T-helper 17 cell (primary cell): ENCODE measurements at regions not wholly inside any gene's neighbourhood (a gene's known extent, or its start where the extent isn't known, plus 50 kb on each side); places are given as distances from the start of the nearest gene placed in this dataset.

Source experiments
- ATAC-seq: fragments of 150-1000 bp; cut with Tn5 transposase; 2 replicates; pipeline ENCODE4 v1.10.0; 2021; ENCODE audit warnings: mild to moderate bottlenecking, moderate library complexity
- DNase-seq, 3 donors: peaks; one replicate each; pipeline versions ENCODE4 v3.0.0 to v3.0.0-alpha.2; 2020 to 2021
- H3K9me3 ChIP-seq: one replicate; pipeline ENCODE4 v1.7.0; 2013; ENCODE audit warnings: low read length, mild to moderate bottlenecking; ENCODE audit not compliant: control insufficient read depth, poor library complexity, severe bottlenecking
- H3K27ac Mint-ChIP-seq: one replicate; pipeline ENCODE4 v1.8.0; 2022; ENCODE audit warnings: mild to moderate bottlenecking, moderate library complexity, mixed read lengths
- H3K27me3 Mint-ChIP-seq: one replicate; pipeline ENCODE4 v1.8.0; 2022; ENCODE audit warnings: mixed read lengths
- H3K36me3 Mint-ChIP-seq: one replicate; pipeline ENCODE4 v1.8.0; 2022; ENCODE audit warnings: low read depth, mixed read lengths
- H3K4me1 Mint-ChIP-seq: one replicate; pipeline ENCODE4 v1.8.0; 2022; ENCODE audit warnings: mild to moderate bottlenecking, mixed read lengths
- H3K4me3 Mint-ChIP-seq: one replicate; pipeline ENCODE4 v1.8.0; 2022; ENCODE audit warnings: mild to moderate bottlenecking, moderate library complexity, mixed read lengths

DNA sequence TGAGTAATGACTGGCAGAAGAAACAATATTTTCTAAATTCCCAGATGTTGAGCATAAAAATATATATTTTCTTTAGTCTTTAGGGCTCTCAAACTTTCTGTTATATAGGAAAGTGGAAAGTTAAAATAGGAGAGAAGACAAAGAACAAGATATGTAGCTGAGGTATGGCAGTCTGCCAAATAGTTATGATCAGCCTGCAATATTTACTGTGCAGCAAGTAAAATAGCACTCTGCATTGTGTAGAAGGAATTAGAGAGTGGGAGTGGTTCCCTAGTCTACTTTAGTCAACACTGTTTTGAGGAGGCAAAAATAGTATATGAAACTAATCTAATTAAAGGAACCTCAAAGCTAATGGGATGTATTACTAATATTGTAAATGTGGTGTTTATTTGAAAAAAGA lies 978.1 kb upstream of the ALCAM start:
- no peaks in the 10 kb centered on the region for H3K27me3 Mint-ChIP-seq
- no peak for DNase-seq
- no peak overlapping the region for H3K27ac Mint-ChIP-seq
- no peaks in the 10 kb centered on the region for H3K4me1 Mint-ChIP-seq
- H3K4me3 Mint-ChIP-seq, result no peak overlapping the region
- no peak for ATAC-seq
- no peaks in the 10 kb centered on the region for H3K36me3 Mint-ChIP-seq
- no peaks in the 10 kb centered on the region for H3K9me3 ChIP-seq

DNA sequence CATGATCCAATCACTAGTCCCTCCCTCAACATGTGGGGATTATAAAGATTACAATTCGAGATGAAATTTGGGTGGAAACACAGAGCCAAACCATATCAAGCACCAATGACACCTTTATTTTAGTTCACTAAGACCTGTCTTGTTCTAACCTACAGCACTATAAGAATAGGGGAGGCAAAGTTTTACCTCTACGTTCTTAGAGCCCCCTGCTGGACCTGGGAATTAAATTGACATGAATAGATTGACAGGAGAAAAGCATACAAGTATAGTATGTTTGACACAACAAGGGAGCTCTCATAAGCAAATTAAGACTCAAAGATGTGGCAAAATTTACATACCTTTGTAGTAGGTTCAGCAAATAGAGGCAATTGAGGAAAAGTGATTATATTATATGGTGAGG lies 974.4 kb upstream of the ALCAM start:
- Mint-ChIP-seq H3K36me3 (no peaks in the 10 kb centered on the region), H3K4me1 (no peaks in the 10 kb centered on the region), H3K4me3 (no peak overlapping the region), H3K27me3 (no peaks in the 10 kb centered on the region), H3K27ac (no peak overlapping the region)
- H3K9me3 ChIP-seq, result no peaks in the 10 kb centered on the region
- no peak for DNase-seq
- ATAC-seq, result no peak

DNA sequence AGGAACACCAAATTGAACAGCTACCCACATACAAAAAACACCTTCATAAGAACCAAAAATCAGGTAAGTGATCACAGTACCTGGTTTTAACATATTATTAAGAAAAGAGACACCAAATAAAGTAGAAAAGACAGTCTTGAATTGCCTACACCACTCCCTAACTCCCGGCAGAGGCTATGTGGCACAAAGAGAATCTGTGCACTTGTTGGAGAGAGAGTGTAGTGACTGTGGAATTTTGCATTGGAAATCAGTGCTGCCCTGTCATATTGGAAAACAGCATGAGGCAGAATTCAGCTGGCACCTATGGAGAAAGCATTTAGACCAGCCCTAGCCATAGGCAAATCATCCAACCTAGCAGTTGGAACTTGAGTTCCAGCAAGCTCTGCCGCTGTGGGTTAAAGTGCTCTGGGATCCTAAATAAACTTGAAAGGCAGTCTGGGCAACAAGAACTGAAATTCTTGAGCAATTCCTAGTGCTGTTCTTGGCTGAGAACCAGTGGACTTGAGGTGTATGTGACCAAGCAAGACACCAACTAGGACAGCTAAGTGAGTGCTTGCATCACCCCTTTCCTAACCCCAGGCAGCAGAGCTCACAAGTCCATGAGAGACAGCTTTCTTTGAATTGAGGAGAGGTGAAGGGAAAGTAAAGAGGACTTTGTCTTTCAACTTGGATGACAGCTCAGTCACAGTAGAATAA lies 969.6 kb upstream of the ALCAM start:
- H3K9me3 ChIP-seq, result no peaks in the 10 kb centered on the region
- H3K36me3 Mint-ChIP-seq, result no peaks in the 10 kb centered on the region
- no peak overlapping the region for H3K27ac Mint-ChIP-seq
- H3K4me3 Mint-ChIP-seq, result no peak overlapping the region
- no peak for ATAC-seq
- no peaks in the 10 kb centered on the region for H3K27me3 Mint-ChIP-seq
- H3K4me1 Mint-ChIP-seq, result no peaks in the 10 kb centered on the region
- DNase-seq, result no peak

DNA sequence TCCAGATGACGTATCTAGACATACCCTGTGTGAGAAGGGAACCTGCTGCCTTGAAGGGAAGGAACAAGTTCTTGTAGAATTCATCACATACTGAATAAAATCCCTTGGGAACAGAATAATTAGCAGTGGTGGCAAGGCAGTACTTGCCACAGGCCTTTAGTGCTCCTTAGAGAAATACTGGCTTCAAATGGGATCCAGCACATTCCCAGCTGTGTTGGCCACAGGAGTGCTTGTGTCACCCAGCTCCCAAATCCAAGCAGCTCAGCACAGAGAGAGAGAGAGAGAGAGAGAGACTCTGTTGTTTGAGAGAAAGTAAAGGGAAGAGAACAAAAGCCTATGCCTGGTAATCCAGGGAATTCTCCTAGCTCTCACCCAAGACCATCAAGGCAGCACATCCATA lies 969.0 kb upstream of the ALCAM start:
- DNase-seq, result no peak
- no peak overlapping the region for H3K4me3 Mint-ChIP-seq
- no peak overlapping the region for H3K27ac Mint-ChIP-seq
- ATAC-seq, result no peak
- H3K36me3 Mint-ChIP-seq, result no peaks in the 10 kb centered on the region
- H3K27me3 Mint-ChIP-seq, result no peaks in the 10 kb centered on the region
- H3K9me3 ChIP-seq, result no peaks in the 10 kb centered on the region
- H3K4me1 Mint-ChIP-seq, result no peaks in the 10 kb centered on the region

DNA sequence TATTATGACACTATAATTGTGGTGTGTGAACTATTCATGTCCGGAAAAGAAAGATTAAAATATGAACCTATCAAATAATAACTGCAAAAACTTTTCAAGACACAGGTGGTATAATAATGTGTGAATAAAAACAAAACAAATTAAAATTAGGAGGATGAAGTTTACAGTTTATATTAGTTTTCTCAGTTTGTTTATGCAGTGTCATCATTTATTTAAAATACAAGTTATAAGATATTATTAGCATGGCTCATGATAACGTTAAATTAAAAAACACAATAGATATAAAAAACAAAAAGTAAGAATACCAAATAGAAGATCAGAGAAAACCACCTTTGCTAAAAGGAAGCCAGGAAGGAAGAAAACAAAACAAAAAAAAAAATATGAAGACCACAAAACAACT lies 963.8 kb upstream of the ALCAM start:
- H3K4me1 Mint-ChIP-seq, result no peaks in the 10 kb centered on the region
- no peak overlapping the region for H3K4me3 Mint-ChIP-seq
- no peak for ATAC-seq
- DNase-seq, result no peak
- H3K27ac Mint-ChIP-seq, result no peak overlapping the region
- no peaks in the 10 kb centered on the region for H3K9me3 ChIP-seq
- H3K27me3 Mint-ChIP-seq, result no peaks in the 10 kb centered on the region
- no peaks in the 10 kb centered on the region for H3K36me3 Mint-ChIP-seq

DNA sequence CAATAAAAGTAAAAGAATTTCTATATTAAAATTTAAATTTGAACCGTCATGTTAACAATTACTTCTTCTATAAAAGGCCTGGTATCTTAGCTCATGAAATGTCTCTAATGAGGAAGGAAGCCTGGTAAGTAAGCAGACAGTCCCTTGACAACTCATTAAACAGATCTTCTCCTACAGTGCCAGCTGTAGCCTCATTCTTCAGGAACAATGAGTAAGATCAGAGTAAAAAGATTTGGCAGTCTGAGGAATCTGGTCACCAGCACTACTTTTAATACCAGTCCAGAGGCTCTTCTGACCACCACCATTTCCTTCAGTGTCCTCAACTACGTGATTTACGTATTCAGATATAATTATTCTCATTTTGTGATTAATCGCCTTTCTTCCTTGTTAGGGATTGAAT lies 955.0 kb upstream of the ALCAM start:
- Mint-ChIP-seq H3K4me1 (no peaks in the 10 kb centered on the region), H3K4me3 (no peak overlapping the region), H3K36me3 (no peaks in the 10 kb centered on the region), H3K27me3 (no peaks in the 10 kb centered on the region), H3K27ac (no peak overlapping the region)
- DNase-seq (no peak), ATAC-seq (no peak)
- H3K9me3 ChIP-seq, result no peaks in the 10 kb centered on the region

DNA sequence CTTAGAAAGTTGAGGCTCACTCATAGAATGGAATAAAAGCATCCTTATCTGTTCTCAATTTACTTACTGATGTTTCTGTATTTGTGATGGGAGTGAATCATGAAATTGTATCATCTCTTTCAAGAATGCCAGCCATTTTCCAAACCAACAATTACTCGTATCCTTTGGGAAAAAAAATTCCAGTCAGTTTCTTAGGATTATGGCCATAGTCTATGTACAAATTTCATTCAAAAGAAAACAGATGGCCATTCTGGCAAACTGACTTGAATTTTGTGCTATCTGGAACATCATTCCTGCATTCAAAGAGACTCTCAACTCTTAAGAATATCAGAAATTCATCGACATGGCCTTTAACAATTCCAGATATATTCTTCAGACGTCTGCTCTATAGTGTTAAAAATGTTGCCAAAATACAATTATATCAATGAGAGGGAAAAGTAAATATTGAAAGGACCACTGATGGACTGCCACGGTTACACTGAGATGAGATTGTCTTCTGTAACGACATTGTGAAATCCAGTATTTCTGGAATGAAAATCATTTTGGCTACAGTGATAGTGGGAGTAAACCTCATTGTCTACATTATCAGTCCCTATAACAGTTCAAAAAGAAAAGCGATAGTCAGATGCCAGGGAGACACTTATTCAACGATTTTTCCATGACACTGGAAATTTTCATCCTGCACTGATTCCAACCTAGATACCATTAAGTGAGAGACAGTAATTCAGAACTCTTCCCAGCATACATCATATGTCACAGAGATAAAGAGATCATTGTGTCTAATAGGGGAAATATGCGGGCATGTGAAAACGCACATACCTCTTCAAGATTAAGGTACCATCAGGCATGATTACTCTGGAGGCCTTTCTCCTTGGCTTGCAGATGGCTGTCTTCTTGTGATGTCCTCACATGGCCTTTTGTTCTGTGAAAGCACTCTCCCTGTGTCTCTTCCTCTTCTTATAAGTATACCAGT lies 953.8 kb upstream of the ALCAM start:
- no peak overlapping the region for H3K4me3 Mint-ChIP-seq
- ATAC-seq, result no peak
- no peaks in the 10 kb centered on the region for H3K36me3 Mint-ChIP-seq
- no peak overlapping the region for H3K27ac Mint-ChIP-seq
- H3K27me3 Mint-ChIP-seq, result no peaks in the 10 kb centered on the region
- no peaks in the 10 kb centered on the region for H3K9me3 ChIP-seq
- H3K4me1 Mint-ChIP-seq, result no peaks in the 10 kb centered on the region
- DNase-seq, result no peak

DNA sequence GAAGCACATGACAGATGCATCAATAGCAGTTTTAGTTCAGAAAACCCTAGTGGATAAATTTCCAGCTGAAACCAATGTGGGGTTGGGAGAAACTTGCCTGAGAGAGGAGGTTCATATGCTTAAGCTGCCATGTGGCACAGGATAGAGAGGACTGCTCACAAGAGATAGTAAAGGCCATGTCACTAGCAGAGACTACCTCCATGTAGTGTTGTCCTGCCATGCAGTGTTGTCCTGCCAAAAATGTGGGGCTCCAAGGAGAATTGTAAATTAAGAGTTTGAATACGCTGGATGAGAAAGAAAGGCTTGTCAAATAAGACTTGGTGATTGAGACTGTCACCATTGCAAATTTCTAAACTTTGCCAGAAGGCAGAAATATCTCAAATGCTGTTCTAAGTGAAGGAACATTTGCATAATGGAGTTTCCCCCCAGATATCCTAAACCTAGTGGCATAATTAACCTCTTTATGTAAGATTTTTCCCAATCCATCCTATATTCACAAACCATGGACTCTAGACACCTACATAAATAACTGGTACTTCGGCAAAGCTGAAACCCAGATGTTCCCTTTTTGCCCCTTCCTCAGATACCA lies 938.3 kb upstream of the ALCAM start:
- H3K9me3 ChIP-seq, result no peaks in the 10 kb centered on the region
- Mint-ChIP-seq H3K27me3 (no peaks in the 10 kb centered on the region), H3K36me3 (no peaks in the 10 kb centered on the region), H3K4me3 (no peak overlapping the region), H3K4me1 (no peaks in the 10 kb centered on the region), H3K27ac (no peak overlapping the region)
- no peak for ATAC-seq
- DNase-seq, result no peak

DNA sequence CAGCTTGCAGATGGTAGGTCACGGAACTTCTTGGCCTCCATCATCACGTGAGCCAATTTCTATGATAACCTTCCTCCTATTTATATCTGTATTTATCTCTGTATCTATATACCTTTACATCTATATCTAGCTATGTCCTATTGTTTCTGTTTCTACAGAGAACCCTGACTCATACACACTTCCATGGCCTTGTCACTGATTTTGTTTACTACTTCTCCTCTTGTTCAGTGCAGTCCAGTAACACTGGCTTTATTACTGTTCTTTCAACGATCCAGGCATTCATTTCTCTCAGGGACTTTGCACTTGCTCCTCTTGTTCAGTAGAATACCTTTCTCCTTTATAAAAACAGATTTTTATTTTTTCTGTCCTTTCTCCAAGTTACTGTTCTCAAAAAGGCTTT lies 937.0 kb upstream of the ALCAM start:
- H3K9me3 ChIP-seq, result no peaks in the 10 kb centered on the region
- H3K27ac Mint-ChIP-seq, result no peak overlapping the region
- H3K4me3 Mint-ChIP-seq, result no peak overlapping the region
- H3K36me3 Mint-ChIP-seq, result no peaks in the 10 kb centered on the region
- H3K27me3 Mint-ChIP-seq, result no peaks in the 10 kb centered on the region
- DNase-seq, result no peak
- no peaks in the 10 kb centered on the region for H3K4me1 Mint-ChIP-seq
- no peak for ATAC-seq

DNA sequence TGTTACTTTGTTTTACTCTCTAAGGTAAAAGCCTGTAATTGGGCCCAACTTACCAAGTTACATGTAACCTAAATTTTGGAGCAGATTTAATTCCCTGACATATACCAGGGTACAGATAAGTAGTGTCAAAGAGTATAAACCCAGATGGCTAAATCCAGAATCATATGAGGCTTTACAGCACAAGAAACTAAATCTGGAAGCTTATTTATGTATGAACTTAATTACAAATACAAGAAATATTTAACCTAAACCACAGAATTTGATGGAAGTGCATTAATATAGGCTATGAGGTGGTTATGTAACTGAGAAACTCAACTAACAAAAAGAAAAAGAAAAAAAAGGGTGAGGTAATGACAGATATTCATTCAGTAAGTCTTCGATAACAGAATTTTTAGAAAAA lies 930.2 kb upstream of the ALCAM start:
- H3K27me3 Mint-ChIP-seq, result peaks cover 9% of the 10 kb centered on the region
- H3K4me1 Mint-ChIP-seq, result no peaks in the 10 kb centered on the region
- no peak overlapping the region for H3K27ac Mint-ChIP-seq
- H3K36me3 Mint-ChIP-seq, result no peaks in the 10 kb centered on the region
- no peaks in the 10 kb centered on the region for H3K9me3 ChIP-seq
- no peak for DNase-seq
- ATAC-seq, result no peak
- no peak overlapping the region for H3K4me3 Mint-ChIP-seq

DNA sequence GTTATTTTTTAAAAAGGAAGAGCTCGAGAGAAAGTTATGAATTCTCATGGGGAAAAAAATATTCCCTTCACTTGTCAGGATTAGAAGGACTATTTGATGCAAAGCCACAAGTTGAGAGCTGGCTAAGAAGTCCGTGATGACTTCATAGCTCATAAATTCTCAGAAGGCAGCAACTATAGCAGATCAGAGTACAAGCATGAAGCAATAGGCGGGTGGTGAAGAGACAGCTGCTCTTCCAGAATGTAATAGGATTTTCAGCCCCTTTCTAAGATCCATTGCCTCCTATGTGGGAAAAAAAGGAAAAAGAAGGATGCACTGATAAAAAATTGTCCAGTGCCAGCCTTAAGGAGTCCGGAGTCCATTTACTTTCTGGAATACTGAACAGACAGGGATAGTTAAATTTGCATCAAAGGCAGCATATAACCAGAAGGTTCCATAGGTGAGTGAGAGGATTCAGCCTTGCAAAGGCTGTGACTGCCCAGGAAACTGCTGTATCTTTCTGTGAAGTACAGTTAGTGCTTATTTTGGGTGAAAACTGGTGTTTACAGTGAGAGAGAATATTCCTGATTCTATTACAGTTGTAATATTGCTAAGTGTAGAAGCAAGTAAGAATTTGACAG lies 929.5 kb upstream of the ALCAM start:
- Mint-ChIP-seq H3K4me1 (no peaks in the 10 kb centered on the region), H3K27ac (no peak overlapping the region), H3K36me3 (no peaks in the 10 kb centered on the region), H3K4me3 (no peak overlapping the region), H3K27me3 (peaks cover 9% of the 10 kb centered on the region)
- H3K9me3 ChIP-seq, result no peaks in the 10 kb centered on the region
- DNase-seq (no peak), ATAC-seq (no peak)

DNA sequence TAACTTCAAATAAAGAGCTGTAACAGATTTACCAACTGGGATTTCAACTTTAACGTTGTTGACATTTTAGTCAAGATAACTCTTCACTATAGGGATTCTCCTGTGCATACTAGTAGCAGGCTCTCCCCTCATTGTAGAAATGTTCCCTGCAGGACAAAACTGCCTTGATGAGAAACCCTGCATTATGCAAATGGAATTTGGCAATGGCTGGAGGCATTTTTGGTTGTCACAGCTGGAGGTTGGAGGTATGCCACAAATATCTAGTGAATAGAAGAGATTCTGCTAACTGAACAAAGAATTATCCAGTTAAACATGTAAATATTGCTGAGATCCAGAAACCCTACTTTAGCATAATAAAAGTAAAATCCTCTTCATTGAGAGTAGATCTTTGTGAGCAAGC lies 928.8 kb upstream of the ALCAM start:
- no peaks in the 10 kb centered on the region for H3K4me1 Mint-ChIP-seq
- H3K36me3 Mint-ChIP-seq, result no peaks in the 10 kb centered on the region
- peaks cover 9% of the 10 kb centered on the region for H3K27me3 Mint-ChIP-seq
- no peaks in the 10 kb centered on the region for H3K9me3 ChIP-seq
- H3K27ac Mint-ChIP-seq, result no peak overlapping the region
- DNase-seq (no peak), ATAC-seq (no peak)
- H3K4me3 Mint-ChIP-seq, result no peak overlapping the region

DNA sequence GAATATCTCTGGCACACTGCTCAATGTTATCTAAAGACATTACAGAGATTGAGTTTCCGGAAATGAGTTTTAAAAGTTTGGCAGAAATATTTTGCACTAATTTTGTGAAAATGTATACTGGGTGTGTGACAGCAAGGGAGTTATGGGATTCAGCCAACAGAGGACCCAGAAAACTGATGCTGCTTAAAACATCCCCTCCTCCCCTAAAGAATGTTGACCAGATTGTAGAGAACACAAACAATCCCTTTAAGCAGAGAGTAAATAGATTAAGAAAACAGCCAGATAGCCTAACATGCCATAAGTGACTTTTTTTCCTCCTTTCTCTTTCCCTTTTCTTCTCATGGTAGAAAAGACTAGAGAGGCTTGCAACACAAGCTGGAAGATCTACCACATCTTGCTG lies 928.0 kb upstream of the ALCAM start:
- ATAC-seq, result no peak
- H3K27me3 Mint-ChIP-seq, result peaks cover 9% of the 10 kb centered on the region
- no peak for DNase-seq
- no peaks in the 10 kb centered on the region for H3K9me3 ChIP-seq
- H3K4me1 Mint-ChIP-seq, result no peaks in the 10 kb centered on the region
- H3K4me3 Mint-ChIP-seq, result no peak overlapping the region
- no peaks in the 10 kb centered on the region for H3K36me3 Mint-ChIP-seq
- no peak overlapping the region for H3K27ac Mint-ChIP-seq
